KMS-11 (cell line): ENCODE measurements at regions not wholly inside any gene's neighbourhood (a gene's known extent, or its start where the extent isn't known, plus 50 kb on each side); places are given as distances from the start of the nearest gene placed in this dataset.
"Not testable (repeated sequence)": the region's sequence is repeated elsewhere in the genome, so short reads cannot be mapped to it uniquely, and the experiment has no call there.

Source experiments
- H2AFZ ChIP-seq: fragments of 200-600 bp; sonication (generic); 2 replicates; pipeline ENCODE4 v1.6.1; 2016; ENCODE audit warnings: antibody characterized with exemption, mixed run types, low read depth
- H3K27ac ChIP-seq: fragments of 200-600 bp; sonication (generic); 2 replicates; pipeline ENCODE4 v1.6.1; 2016; ENCODE audit warnings: mild to moderate bottlenecking, mixed run types
- H3K27me3 ChIP-seq: fragments of 200-600 bp; sonication (generic); 2 replicates; pipeline ENCODE4 v1.6.1; 2017; ENCODE audit warnings: mild to moderate bottlenecking, low read depth, mixed run types, moderate library complexity; ENCODE audit not compliant: insufficient read depth
- H3K36me3 ChIP-seq: fragments of 200-600 bp; sonication (generic); 2 replicates; pipeline ENCODE4 v1.6.1; 2017; ENCODE audit warnings: mild to moderate bottlenecking, mixed run types; ENCODE audit not compliant: insufficient read depth
- H3K4me1 ChIP-seq: fragments of 200-600 bp; sonication (generic); 2 replicates; pipeline ENCODE4 v1.6.1; 2016; ENCODE audit warnings: mild to moderate bottlenecking, low read depth, mixed run types; ENCODE audit not compliant: poor library complexity, severe bottlenecking
- H3K4me2 ChIP-seq: fragments of 200-600 bp; sonication (generic); 2 replicates; pipeline ENCODE4 v1.7.0; 2016; ENCODE audit warnings: mild to moderate bottlenecking, mixed run types
- H3K4me3 ChIP-seq: fragments of 200-600 bp; sonication (generic); IDR thresholded peaks from 2 replicates; pipeline ENCODE4 v1.6.1; 2017; ENCODE audit warnings: low read depth, low read length, mixed read lengths; ENCODE audit not compliant: insufficient read depth
- H3K79me2 ChIP-seq: fragments of 200-600 bp; sonication (generic); 2 replicates; pipeline ENCODE4 v1.6.1; 2016; ENCODE audit warnings: low read depth, mixed run types; ENCODE audit not compliant: insufficient read depth
- H3K9ac ChIP-seq: fragments of 200-600 bp; sonication (generic); 2 replicates; pipeline ENCODE4 v1.6.1; 2016; ENCODE audit warnings: mild to moderate bottlenecking, mixed run types
- H4K20me1 ChIP-seq: fragments of 200-600 bp; sonication (generic); 2 replicates; pipeline ENCODE4 v1.6.1; 2016; ENCODE audit warnings: mild to moderate bottlenecking, mixed run types; ENCODE audit not compliant: insufficient read depth
- CTCF ChIP-seq: fragments of 200-600 bp; sonication (generic); conservative IDR thresholded peaks from 2 replicates; pipeline ENCODE4 v1.6.1; 2017; ENCODE audit warnings: low read depth, mild to moderate bottlenecking, antibody characterized with exemption, low read length, moderate library complexity, mixed read lengths

- TF ChIP-seq CTCF: peak; percentile 95
- no peak overlapping the region for H3K4me2 ChIP-seq
Measured at GRCh38 chr7:51430480-51431086, 114.0 kb upstream of the COBL start.

GRCh38 chr7:51428217-51428887 lies 111.7 kb upstream of the COBL start:
- Histone ChIP-seq H3K27ac (no peak overlapping the region), H3K79me2 (no peaks in the 10 kb centered on the region), H3K4me2 (no peak overlapping the region), H4K20me1 (no peaks in the 10 kb centered on the region), H3K4me1 (peaks cover 3% of the 10 kb centered on the region), H3K4me3 (no peak overlapping the region), H3K27me3 (no peaks in the 10 kb centered on the region), H3K36me3 (no peaks in the 10 kb centered on the region), H3K9ac (no peak overlapping the region), H2AFZ (no peak overlapping the region)
- TF ChIP-seq CTCF: 0 out of 2 replicates have a peak, but pooled peaks have one; percentile 43

More at GRCh38 chr7:51430480-51431086, 114.0 kb upstream of the COBL start:
- H3K9ac ChIP-seq: no peak overlapping the region
- H3K27ac ChIP-seq: no peak overlapping the region
- no peaks in the 10 kb centered on the region for H4K20me1 ChIP-seq
- no peak overlapping the region for H3K4me3 ChIP-seq
- peaks cover 3% of the 10 kb centered on the region for H3K4me1 ChIP-seq
- H3K27me3 ChIP-seq: no peaks in the 10 kb centered on the region
- H3K36me3 ChIP-seq: no peaks in the 10 kb centered on the region
- H2AFZ ChIP-seq: no peak overlapping the region
- no peaks in the 10 kb centered on the region for H3K79me2 ChIP-seq

GRCh38 chr7:51426163-51426562 lies 109.6 kb upstream of the COBL start:
- no peak for TF ChIP-seq CTCF
- Histone ChIP-seq H3K9ac (no peak overlapping the region), H3K4me3 (no peak overlapping the region), H3K4me1 (peaks cover 3% of the 10 kb centered on the region), H2AFZ (no peak overlapping the region), H4K20me1 (no peaks in the 10 kb centered on the region), H3K79me2 (no peaks in the 10 kb centered on the region), H3K36me3 (no peaks in the 10 kb centered on the region), H3K27ac (no peak overlapping the region), H3K27me3 (no peaks in the 10 kb centered on the region), H3K4me2 (no peak overlapping the region)

GRCh38 chr7:51409934-51410333 lies 93.3 kb upstream of the COBL start:
- not testable (repeated sequence) for H3K9ac ChIP-seq, H3K36me3 ChIP-seq, H2AFZ ChIP-seq, H3K4me3 ChIP-seq, H4K20me1 ChIP-seq, H3K27me3 ChIP-seq, H3K4me2 ChIP-seq, H3K4me1 ChIP-seq, H3K79me2 ChIP-seq, H3K27ac ChIP-seq

GRCh38 chr7:51397608-51398007 lies 81.0 kb upstream of the COBL start:
- not testable (repeated sequence) for H3K4me3 ChIP-seq, H3K27ac ChIP-seq, H3K4me1 ChIP-seq, H3K9ac ChIP-seq, H3K4me2 ChIP-seq, H4K20me1 ChIP-seq, H3K79me2 ChIP-seq, H3K36me3 ChIP-seq, H2AFZ ChIP-seq, H3K27me3 ChIP-seq

- not testable (repeated sequence) for H3K4me3 ChIP-seq, H2AFZ ChIP-seq, H4K20me1 ChIP-seq, H3K36me3 ChIP-seq, H3K9ac ChIP-seq, H3K4me1 ChIP-seq, H3K4me2 ChIP-seq, H3K27me3 ChIP-seq, H3K79me2 ChIP-seq, H3K27ac ChIP-seq
Measured at GRCh38 chr7:51393003-51393402, 76.4 kb upstream of the COBL start.

- H3K36me3 ChIP-seq, H2AFZ ChIP-seq, H4K20me1 ChIP-seq, H3K79me2 ChIP-seq, H3K4me2 ChIP-seq, H3K27ac ChIP-seq, H3K27me3 ChIP-seq, H3K4me3 ChIP-seq, H3K4me1 ChIP-seq, H3K9ac ChIP-seq: not testable (repeated sequence)
Measured at GRCh38 chr7:51389952-51390351, 73.3 kb upstream of the COBL start.

GRCh38 chr7:51389216-51389812 lies 72.7 kb upstream of the COBL start:
- H3K9ac ChIP-seq, H3K27me3 ChIP-seq: not testable (repeated sequence)

More at GRCh38 chr7:51389216-51389812, 72.7 kb upstream of the COBL start:
- H3K79me2 ChIP-seq, H4K20me1 ChIP-seq, H3K4me2 ChIP-seq, H3K36me3 ChIP-seq, H3K4me1 ChIP-seq, H2AFZ ChIP-seq, H3K27ac ChIP-seq, H3K4me3 ChIP-seq: not testable (repeated sequence)
